Inflammatory macrophage treated with lipopolysaccharide for 1 hour (primary cell): ENCODE measurements at regions not wholly inside any gene's neighbourhood (a gene's known extent, or its start where the extent isn't known, plus 50 kb on each side); places are given as distances from the start of the nearest gene placed in this dataset.

Source experiments
- DNase-seq, 2 donors: peaks; one replicate each; pipeline ENCODE4 v3.0.0-alpha.2; 2020 to 2022

DNA sequence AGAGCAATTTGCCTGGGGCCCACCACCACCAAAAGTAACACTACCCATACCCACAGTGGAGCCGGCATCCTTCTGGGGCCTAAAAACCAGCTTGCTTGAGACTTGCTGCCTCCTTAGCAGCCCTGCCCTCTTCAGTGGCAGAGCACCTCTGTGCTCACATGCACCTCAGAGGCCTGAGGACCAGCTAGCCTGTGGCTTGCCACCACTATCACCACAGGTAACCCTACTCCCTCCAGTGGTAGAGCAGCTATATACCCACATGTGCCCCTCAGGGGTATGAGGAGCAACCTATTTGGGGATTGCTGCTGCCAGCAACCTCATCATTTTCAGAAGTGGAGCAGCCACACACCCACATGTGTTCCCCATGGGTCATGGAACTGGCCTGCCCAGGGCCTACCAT is 111.4 kb upstream of the SPRY2 start:
- no peak for DNase-seq

DNA sequence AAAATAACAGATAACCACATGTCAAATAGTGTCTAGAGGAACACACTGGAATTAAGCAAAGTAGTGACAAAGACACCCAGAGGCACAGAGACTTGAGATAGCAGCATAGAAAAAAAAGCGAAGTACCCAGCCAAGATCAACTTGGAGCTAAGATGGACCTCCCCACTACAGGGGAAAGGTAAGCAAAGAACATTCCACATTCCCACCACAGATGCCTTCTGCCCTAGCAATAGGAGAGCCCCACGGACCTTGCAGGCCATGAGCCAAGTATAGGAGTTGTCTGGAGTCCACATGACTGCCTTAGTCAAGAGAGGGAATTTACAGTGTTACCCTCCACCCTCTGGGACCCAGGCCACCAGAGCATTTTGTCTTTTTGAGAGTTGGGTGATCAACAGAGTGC is 110.7 kb upstream of the SPRY2 start:
- no peak for DNase-seq

DNA sequence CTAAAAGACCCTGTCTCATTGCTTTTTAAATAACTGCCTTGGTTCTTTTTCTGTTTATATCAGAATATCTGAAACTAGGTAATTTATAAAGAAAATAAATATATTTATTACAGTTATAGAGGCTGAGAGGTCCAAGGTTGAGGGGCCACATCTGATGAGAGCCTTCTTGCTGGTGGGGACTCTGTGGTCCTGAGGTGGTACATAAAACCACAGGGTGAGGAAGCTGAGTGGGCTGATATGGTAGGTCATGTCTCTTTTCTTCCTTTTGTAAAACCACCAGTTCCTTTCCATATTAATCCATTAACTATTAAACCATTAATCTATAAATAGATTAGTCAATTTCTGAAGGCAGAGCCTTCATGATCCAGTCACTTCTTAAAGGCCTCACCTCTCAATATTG is 109.5 kb upstream of the SPRY2 start:
- no peak for DNase-seq

DNA sequence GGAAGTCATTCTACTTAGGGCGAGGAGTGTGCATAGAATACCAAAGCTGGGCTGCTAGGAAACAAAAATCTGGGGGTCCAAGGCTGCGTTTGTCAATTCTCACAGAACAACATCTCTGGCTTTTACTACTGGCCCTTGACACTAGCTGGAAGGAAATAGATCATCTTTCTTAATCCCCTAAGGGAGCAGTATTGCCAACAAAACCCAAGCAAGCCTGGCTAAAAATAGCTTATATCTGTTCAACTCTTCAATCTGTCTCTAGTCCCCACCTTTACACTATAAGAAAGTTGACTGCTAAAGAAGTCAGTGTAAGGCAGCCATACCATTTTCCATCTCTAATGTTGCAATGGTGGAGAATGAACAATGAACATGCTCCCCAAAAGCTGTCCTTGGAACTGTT is 107.8 kb upstream of the SPRY2 start:
- DNase-seq, result no peak

DNA sequence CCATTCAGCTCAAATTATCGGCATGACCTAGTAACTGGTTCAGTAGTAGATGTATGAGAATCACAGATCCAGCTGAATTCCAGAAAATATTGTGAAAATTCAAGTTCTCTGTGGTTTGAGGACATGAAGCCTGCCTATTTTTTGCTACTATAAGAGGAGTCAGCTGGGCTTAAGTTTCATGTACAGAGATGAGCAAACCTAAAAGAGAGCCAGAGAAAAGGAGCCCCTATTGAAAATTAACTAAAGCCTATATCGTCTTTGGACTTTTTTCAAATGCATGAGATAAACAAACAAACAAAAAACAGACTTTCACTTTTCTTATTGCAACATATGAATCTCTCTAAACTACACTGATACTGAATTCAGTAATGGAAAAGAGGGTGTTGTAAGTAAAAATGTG is 106.8 kb upstream of the SPRY2 start:
- peak in 1 of 2 donors; percentile 21 for DNase-seq

DNA sequence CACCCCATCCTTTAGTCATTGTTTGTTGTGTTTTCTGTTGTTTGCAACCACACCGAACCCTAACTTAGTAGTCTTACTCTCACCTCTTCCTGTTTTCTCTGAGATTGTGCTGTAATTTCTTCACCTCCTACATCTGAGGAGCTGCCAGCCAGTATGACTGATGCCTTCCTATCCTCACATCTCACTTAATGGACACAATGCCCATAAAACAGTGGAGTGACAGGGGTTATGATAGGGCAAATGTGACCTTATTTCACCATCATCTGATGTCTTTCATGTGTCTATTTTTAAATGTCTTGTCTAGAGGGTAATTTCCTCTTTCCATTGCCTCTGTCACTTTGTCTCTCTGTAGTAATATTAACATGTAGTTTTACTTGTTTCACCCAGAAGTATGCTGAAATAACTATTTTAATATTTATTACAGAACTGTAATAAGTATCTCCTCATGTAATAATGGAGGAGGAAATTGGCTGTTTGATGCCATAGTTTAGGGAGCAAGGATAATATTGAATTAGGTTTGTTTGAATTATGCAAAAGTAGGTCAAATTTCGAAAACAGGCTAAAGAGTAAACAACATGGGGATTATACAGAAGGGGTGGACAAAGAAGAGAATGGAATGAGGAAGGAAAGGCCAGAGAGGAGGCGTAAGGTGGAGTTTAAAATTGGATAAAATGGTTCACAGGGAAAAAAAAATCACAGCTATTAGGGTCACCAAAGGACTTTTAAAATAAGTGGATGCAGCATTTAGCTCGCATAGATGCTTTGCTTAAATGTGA is 103.5 kb upstream of the SPRY2 start:
- DNase-seq, result peak; percentile 72 to 92

DNA sequence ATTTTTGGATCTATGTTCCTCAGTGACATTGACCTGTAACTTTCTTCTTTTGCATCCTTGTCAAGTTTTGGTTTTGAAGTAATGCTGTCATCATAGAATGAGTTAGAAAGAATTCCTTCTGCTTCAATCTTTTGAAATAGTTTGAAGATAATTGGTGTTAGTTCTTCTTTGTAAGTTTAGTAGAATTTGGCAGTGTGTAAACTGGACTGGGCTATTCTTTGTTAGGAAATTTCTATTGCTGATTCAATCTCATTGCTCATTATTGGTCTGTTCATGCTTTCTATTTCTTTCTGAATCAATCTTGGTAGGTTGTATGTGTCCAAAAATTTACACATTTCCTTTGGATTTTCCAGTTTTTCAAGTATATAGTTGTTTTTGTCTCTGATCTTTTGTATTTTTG is 101.7 kb upstream of the SPRY2 start:
- peak in 1 of 2 donors; percentile 17 for DNase-seq

DNA sequence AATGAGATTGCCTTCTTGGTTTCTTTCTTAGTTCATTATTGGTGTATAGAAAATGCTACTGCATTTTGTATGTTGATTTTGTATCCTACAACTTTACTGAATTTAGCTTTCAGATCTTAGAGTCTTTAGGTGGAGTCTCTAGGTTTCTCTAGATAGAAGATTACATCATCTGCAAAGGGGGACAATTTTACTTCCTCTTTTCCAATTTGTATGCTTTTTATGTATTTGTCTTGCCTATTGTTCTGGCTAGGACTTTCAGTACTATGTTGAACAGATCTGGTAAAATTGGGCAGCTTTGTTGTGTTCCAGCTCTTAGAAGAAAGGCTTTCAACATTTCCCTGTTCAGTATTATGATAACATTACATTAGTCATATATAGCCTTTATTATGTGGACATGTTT is 101.0 kb upstream of the SPRY2 start:
- peak; percentile 43 to 45 for DNase-seq

DNA sequence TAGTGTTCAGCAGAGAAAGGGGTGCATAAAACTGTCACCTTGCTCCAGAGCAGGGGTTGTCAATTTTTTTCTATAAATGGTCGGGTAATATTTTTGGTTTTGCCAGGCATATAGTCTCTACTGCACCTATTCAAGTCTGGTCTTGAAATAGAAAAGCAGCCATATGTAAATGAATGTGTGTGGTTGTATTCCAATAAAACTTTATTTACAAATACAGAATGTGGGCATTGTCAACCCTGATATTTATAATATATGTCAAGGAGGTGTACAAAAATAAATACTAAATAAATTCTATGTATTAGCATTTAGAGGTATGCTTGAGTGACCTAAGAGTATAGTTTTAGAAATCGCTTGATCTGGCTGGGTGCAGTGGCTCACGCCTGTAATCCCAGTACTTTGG is 97.6 kb upstream of the SPRY2 start:
- DNase-seq, result no peak

DNA sequence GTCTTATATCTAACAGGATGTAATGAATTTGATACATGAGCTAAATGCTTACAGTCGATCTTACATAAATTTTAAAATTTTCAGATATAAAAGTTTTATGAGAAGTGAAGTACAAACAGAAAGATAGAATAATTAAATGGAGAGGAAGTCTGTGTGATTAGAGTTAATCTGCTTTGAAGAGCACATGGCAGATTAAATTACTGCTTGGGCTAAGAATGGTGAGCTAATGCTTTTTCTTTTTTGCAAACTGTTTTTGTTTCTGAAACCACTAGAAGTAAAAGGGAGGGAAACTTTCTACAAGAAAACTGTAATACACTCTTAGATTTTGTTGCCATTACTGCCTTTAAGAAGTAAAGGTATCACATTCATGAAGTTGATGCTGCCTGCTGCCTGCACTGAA is 96.3 kb upstream of the SPRY2 start:
- DNase-seq, result no peak

DNA sequence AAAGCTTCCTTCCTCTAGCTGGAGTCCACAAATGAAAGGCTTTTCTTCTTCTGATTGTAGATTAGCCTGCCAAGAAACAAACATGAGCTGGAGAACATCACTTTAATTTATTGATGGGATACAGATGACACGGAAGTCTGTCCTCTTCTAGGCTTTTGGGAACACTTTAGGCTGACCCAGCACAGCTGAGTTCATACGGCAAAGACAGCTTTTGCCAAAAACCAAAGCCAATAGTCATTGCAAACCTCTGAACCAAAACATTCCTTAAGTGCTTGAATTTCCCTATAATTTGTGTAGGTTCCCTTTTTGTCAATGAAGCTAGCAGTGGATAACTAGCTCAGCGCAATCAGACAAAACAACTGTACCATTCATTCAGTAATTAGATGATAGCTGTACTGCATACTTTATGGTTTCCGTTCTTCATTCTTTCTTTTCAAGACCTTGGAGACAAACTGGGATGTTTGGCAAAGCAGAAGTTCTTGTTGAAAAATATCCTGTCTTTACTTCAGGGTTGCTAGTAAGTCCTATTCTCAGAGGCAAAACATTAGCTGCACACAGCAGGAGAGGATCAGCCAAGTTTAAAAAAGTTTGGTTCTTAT is 95.7 kb upstream of the SPRY2 start:
- DNase-seq, result no peak

DNA sequence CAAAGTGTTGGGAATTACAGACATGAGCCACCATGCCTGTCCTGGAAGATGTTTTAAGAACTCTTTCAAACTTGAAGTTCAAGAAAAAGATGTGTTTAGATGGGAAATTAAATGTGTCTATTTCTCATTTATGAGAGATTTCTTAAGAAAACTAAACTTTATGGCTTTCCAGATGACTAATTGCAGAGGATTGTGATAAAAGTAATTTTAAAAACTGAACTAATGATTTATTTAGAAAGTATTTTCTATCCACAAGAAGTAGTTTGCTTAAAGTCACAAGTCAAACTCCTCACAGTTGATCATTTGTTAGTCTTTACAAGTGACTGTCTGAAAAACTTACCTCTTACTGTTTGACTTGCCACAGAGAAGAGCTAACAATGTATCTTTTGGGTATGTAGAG is 89.6 kb upstream of the SPRY2 start:
- no peak for DNase-seq

DNA sequence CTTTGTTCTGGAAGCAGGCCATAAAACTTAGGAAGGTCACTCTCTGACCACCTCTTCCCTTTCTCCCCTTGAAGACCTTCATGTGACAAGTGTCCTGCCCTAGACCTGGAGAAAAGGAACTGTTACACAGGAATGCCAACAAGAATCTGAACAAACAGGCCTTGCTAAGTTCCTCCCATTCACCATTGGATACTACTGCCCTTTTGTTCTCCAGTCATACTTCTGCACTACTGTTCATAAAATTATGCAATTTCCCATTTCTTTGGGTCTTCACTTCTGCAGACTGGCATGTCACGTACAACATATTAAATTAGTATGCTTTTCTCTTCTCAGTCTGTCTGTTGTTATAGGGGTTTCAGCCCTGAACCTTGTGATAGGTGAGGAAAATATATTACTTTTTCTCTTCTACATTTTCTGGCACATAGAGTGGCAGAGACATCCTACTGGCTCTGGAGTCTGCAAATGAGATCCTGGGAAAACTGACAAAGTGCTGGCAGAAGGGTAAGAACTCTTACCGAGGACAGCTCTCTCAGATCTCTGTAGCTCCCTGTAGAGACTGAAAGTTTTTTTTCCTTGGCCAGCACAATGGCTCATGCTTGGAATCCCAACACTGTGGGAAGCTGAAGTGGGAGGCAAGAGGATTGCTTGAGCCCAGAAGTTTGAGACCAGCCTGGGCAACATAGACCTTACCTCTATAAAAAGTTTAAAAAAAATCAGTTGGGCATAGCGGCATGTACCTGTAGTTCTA is 87.6 kb upstream of the SPRY2 start:
- peak in 1 of 2 donors; percentile 17 for DNase-seq

DNA sequence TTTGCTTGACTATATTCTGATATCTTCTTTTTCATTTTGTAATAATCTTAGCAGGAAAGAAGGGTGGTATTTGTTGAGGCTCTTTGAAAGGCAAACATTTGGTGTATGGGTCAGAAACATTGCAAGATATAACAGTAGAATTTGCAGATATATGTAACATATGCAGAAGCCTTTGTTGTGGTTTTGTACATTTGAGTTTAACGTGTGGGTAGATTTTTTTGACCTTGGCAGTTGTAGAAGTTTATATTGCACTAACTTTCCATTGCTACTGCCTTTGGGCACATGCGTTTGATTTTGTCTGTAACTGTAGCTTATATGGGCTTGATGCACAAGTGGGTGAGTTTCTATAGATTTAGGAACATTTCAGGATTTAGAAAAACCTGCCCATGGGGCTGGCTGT is 78.5 kb upstream of the SPRY2 start:
- DNase-seq, result no peak

DNA sequence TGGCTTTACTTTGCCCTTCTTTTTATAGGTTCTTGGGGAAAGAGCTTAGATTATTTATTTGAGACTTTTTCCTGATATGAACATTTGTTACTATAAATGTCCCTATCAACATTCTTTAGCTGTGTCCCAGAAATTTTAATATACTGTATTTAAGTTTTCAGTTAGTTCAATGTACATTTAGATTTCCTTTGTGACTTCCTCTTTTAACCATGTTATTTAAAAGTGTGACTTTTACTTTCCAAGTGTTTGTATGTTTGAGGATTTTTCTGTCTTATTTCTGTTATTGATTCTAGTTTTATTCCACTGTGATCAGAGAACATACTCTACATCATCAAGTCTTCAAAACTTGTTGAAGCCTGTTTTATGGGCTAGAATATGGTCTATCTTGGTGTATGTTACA is 72.7 kb upstream of the SPRY2 start:
- DNase-seq, result no peak

DNA sequence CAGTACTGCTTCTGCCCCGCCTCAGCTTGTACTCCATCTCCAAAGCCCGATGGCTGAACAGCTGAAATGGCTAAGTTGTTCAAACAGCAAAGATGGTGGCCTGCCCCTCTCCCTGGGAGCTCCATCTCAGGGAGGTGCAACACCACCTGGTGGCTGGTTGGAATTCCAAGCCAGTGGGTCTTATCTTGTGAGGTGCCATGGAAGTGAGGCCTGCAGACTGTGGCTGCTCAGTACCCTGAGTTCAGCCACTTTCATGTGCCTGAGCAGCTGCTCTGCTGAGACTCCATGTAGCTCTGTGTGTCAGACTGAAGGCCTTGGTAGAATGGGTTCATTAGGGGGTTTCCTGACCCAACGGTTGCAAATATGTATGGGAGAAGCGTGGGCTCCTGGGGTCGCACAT is 67.3 kb upstream of the SPRY2 start:
- no peak for DNase-seq

DNA sequence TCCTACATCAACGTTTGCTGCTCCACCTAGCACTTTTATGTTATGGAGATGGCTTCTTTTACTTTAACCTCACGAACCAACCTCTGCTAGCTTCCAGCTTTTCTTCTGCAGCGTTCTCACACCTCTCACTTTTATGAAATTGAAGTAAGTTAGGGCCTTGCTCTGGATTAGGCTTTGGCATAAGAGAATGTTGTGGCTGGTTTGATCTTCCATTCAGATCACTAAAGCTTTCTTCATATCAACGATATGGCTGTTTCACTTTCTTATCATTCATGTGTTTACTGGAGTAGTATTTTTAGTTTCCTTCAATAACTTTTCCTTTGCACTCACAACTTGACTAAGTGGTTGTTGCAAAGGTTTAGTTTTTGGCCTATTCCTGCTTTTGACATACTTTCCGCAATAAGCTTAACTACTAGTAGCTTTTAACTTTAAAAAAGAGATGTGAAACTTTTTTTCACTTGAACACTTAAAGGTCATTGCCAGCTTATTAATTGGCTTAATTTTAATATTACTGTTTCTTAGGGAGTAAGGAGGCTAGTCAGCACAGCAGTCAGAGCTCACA is 60.0 kb upstream of the SPRY2 start:
- DNase-seq, result peak; percentile 2 to 3

DNA sequence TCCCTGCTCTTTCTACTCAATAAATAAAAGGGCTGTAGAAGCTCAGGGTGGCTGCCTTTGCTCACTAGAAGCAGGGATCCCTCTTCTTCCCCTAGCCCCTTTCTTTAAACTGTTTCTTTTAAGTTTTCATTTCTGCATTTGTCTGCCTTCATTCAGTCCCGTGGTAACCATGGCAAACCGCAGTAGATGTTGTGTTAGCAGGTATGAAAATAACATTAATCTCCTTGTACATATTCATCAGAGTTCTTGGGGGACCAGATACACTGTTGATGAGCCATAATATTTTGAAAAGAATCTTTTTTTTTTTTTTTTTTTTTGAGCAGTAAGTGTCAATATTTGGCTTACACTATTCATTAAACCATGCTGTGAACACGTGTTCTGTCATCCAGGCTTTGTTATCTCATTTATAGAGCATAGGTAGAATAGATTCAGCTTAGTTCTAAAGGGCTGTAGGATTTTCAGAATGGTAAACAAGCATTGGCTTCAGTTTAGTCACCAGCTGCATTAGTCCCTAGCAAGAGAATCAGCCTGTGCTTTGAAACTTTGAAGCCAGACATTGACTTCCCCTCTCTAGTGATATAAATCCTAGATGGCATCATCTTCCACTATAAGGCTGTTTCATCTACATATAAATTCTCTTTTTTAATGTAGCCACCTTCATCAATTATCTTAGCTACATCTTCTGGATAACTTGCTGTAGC is 59.4 kb upstream of the SPRY2 start:
- DNase-seq, result no peak

DNA sequence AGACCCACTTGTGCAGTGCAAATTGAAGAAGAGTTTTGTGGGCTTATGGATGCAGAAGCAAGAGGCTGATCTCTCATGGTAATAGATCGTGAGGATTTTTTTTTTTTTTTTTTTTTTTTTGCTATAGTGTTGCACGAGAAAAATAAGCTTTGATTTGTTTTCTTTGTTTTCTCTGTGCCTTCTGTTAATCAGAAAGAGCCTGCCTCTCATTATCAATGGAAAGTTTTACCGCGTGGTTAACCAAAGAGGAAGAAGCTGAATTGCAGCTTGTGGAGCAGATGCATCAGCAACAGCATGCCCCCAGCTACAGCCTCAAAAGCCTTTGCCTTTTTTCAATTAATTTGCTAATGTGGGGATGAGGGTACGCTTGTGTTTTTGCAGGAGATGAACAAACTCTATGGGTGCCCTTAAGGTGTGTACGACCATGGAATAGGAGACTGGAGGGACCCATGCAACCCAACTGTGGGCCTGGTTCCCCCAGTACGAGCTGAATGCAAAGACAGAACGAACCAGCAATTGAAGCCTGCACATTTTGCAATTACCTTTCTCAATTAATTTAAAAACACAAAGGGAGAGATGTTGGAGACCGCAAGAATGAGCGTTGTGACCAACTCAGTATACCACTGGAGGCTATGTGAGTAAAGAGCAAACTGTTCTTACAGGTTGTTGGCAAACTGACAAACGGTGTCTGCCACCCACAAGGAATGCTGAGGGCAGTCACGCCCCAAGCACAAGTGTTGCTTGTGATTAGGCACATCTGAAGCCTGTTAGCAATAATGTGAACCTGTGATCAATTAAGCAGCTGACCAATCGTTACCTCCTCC is 58.6 kb upstream of the SPRY2 start:
- DNase-seq, result no peak
